UCSD-AML1 (cell line): ENCODE measurements at regions not wholly inside any gene's neighbourhood (a gene's known extent, or its start where the extent isn't known, plus 50 kb on each side); places are given as distances from the start of the nearest gene placed in this dataset.
"Not testable (repeated sequence)": the region's sequence is repeated elsewhere in the genome, so short reads cannot be mapped to it uniquely, and the experiment has no call there.

Source experiments
- DNase-seq: peaks from one replicate; lab custom pipeline; 2025; ENCODE audit not compliant: unreplicated experiment; lab: John Stamatoyannopoulos, UW

DNA sequence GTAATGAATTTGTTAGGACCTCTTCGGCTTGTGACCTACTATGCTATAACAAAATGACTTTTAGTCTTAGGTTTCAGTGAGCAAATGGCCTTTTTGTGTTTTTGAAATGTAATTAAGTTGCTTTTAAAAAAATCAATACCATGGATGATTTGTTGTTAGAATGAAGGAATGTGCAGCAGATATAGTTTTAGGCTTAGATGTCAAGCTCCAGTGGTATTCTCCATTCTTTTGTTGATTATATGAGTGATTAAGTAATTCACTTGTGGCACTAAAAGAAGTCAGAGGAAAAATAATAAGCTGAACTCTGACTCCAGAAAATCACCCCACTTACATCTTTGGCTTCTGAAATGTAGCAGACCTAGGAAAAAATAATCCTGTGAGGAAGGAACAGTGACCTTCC, 474.1 kb upstream of the MIS18BP1 start:
- DNase-seq = no peak

- no peak for DNase-seq
These were observed 468.5 kb upstream of the MIS18BP1 start for GRCh38 chr14:45721472-45721871.

GRCh38 chr14:45716572-45716971, 463.6 kb upstream of the MIS18BP1 start:
- DNase-seq = no peak

GRCh38 chr14:45715946-45716345, 462.9 kb upstream of the MIS18BP1 start:
- no peak for DNase-seq

- DNase-seq = no peak
These were observed 456.5 kb upstream of the MIS18BP1 start for GRCh38 chr14:45709541-45709940.

GRCh38 chr14:45705940-45706534, 453.0 kb upstream of the MIS18BP1 start:
- no peak for DNase-seq

GRCh38 chr14:45699471-45699870, 446.5 kb upstream of the MIS18BP1 start:
- no peak for DNase-seq

DNA sequence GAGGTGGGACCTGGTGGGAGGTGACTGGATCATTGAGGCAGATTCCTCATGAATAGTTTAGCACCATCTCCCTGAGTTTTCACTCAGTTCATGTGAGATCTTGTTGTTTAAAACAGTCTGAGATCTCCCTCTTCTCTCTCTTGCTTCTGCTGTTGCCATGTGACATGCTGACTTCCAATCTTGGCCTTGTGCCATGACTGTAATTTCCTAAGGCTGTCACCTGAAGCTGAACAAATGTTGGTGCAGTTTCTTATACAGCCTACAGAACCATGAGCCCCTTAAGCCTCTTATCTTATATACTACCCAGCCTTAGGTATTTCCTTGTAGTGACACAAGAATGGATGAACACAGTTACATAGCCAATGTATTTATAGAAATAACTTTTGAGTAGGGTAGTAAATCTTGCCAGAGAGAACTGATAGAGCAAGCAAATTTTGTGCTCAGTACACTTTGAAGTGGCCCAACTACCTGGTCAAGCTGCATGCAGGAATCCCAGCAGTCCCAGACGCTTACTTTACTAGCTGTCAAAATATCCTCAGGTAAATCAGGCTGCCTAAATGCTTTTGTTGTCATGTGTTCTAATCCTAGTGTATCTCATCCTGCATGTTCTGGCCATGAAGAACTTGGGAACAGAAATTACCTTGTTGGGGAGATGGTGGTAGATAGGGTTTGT, 445.6 kb upstream of the MIS18BP1 start:
- no peak for DNase-seq

GRCh38 chr14:45686771-45687170, 433.8 kb upstream of the MIS18BP1 start:
- no peak for DNase-seq

- no peak for DNase-seq
These were observed 427.5 kb upstream of the MIS18BP1 start for GRCh38 chr14:45680531-45680930.

GRCh38 chr14:45679853-45680252, 426.9 kb upstream of the MIS18BP1 start:
- no peak for DNase-seq

- no peak for DNase-seq
These were observed 425.2 kb upstream of the MIS18BP1 start for GRCh38 chr14:45678163-45678562.

DNA sequence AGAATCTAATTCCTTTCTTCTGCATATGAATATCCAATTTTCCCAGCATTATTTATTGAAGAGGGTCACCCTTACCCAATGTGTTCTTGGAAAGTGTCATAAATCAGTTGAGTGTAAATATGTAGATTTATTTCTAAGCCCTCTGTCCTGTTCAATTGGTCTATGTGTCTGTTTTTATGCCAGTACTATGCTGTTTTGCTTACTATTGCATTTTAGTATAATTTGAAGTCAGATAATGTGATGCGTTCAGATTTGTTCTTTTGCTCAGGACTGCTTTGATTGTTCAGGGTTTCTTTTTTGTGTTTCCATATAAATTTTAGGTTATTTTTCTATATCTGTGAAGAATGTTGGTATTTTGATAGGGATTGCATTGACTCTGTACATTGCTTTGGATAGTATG, 420.4 kb upstream of the MIS18BP1 start:
- DNase-seq = no peak

DNA sequence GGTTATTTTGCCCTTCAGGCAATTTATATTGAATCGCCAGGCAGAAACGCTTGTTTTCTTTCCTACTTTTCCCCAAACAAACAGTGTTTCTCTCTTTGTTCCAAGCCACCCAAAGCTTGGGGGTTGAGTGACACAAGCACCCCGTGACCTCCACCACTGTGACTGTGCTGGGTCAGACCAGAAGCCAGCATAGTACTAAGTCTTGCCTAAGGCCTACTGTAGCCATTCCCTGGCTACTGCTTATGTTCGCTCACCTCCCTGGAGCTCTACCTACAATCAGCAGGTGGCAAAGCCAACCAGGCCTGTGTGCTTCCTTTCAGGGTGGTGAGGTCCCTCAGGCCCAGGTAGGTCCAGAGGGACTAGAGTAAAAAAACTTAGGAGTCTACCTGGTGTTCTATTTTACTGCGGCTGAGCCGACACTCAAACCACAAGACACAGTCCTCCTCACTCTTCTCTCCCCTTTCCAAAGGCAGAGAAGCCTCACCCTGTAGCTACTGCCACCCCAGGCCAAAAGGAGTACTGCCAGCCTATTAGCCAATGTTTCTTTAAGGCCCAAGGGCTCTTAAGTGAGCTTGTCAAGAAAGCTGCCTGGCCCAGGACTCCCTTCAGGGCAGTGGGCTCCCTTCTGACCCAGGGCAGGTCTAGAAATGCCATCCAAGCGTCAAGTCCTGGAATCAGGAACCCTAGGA, 411.8 kb upstream of the MIS18BP1 start:
- no peak for DNase-seq

DNA sequence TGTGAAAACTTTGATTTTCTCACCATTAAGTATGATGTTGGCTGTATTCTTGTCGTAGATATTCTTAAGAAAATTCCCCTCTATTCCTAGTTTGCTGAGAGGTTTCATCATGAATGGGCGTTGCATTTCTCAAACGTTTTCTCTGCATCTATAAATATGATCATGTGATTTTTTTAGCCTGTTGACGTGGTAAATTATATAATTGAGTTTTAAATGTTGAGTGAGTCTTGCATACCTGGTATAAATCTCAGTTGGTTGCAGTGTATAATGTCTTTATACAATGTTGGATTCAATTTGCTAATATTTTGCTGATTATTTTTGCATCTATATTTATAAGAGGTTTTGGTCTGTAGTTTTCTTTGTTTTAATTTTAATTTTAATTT, 405.9 kb upstream of the MIS18BP1 start:
- no peak for DNase-seq

GRCh38 chr14:45658226-45658916, 405.4 kb upstream of the MIS18BP1 start:
- no peak for DNase-seq

GRCh38 chr14:45651890-45652289, 398.9 kb upstream of the MIS18BP1 start:
- DNase-seq = no peak

DNA sequence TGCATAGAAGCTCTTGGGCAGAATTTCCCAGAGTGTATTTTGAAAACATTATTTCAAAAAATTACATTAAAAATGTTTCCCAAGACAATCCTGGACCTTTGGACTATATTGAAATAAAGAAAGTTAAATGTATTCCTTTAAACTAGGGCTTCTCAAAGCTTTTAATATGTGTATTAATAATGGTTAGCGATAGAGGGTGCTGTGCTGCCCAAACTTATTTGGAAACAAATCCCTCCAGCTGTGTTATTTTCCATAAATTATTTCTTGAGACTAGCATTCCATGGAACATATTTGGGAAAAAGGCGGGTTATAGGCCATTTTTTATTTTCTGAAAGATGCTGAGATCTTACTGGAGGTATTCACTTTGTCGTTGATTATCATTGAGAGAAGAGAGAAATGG, 397.8 kb upstream of the MIS18BP1 start:
- DNase-seq = no peak

DNA sequence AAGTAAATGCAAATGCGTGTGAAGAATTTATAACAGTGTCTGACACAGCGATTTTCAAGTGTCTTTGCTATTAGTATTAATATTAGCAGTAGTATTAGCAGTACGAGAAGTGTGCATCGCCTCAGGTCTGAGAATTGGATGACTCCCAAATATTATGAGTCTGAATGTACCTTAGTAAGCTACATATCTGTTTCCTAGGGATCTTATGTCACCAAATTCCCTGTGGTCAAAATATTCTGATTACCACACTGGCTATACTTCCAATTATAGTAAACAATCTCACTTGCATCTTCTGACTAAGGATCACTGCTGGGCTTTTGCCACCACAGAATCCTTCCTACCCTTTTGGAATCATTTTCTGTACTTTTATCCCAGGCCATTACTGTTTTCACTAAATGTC, 396.0 kb upstream of the MIS18BP1 start:
- no peak for DNase-seq

DNA sequence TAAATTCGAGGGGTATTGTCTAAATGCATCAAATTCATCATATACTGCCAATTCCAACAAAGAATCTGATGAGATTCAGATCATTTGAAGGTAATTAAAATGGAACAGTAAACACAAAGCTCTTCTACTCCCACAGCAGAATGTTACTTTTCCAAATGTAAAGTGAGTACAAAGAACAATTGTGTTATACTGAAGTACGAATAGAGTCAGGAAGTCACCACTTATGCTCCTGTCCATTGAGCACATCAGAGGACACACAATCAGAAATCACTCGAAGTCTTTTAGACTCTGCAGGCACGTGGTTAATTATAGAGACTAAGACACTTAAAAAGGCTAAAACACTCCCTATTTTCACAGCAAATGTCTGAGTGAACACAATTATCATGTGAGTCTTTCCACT, 388.5 kb upstream of the MIS18BP1 start:
- no peak for DNase-seq

- DNase-seq = not testable (repeated sequence)
These were observed 381.8 kb upstream of the MIS18BP1 start for GRCh38 chr14:45634651-45635441.
